ENCODE measurements at regions not wholly inside any gene's neighbourhood (a gene's known extent, or its start where the extent isn't known, plus 50 kb on each side); places are given as distances from the start of the nearest gene placed in this dataset.

- TF ChIP-seq CTCF (IDR thresholded peaks at IDR 0.05) (no peak), POLR2AphosphoS5 (IDR thresholded peaks at IDR 0.05) (no peak), POLR2A (IDR thresholded peaks at IDR 0.05) (no peak)
Observed at GRCh38 chr13:24076636-24077035, 83.9 kb upstream of the SPATA13 start.

Measured in upper lobe of left lung (tissue), 4 donors.